ENCODE measurements at regions not wholly inside any gene's neighbourhood (a gene's known extent, or its start where the extent isn't known, plus 50 kb on each side); places are given as distances from the start of the nearest gene placed in this dataset.

- TF ChIP-seq ARNT (IDR thresholded peaks at IDR 0.05) (no peak), CTBP1 (IDR thresholded peaks at IDR 0.05; ENCODE audit: borderline replicate concordance) (no peak), SUZ12 (IDR thresholded peaks at IDR 0.05) (no peak), ELF4 (IDR thresholded peaks at IDR 0.05) (no peak), FOXK2 (IDR thresholded peaks at IDR 0.05) (no peak)
- POLR2A ChIA-PET, result no interaction called here
- CTCF ChIA-PET, result no interaction called here
- DNase-seq (ENCODE audit: extremely low spot score), result no peak
Measured at GRCh38 chr12:86675197-86675596, 419.0 kb upstream of the MGAT4C start.

GRCh38 chr12:86670986-86671385 is 414.8 kb upstream of the MGAT4C start:
- ChIA-PET POLR2A (no interaction called here), CTCF (no interaction called here)
- no peak for DNase-seq (ENCODE audit: extremely low spot score)
- TF ChIP-seq L3MBTL2 (conservative IDR thresholded peaks at IDR 0.05) (no peak), ARNT (IDR thresholded peaks at IDR 0.05) (no peak), NFRKB (IDR thresholded peaks at IDR 0.05) (no peak), ELF4 (IDR thresholded peaks at IDR 0.05) (no peak), TARDBP (IDR thresholded peaks at IDR 0.05) (no peak), HDGF (IDR thresholded peaks at IDR 0.05; ENCODE audit: borderline replicate concordance) (no peak), BHLHE40 (IDR thresholded peaks at IDR 0.05; ENCODE audit: borderline replicate concordance) (no peak), FOXM1 (IDR thresholded peaks at IDR 0.05; ENCODE audit: borderline replicate concordance) (no peak), CTBP1 (IDR thresholded peaks at IDR 0.05; ENCODE audit: borderline replicate concordance) (no peak), SP1 (IDR thresholded peaks at IDR 0.05) (no peak), PKNOX1 (IDR thresholded peaks at IDR 0.05) (no peak), FOXK2 (IDR thresholded peaks at IDR 0.05) (no peak)

- ChIA-PET CTCF (no interaction called here), POLR2A (no interaction called here)
- DNase-seq (ENCODE audit: extremely low spot score), result no peak
- TF ChIP-seq ELF4 (IDR thresholded peaks at IDR 0.05) (no peak), BHLHE40 (IDR thresholded peaks at IDR 0.05; ENCODE audit: borderline replicate concordance) (no peak), TARDBP (IDR thresholded peaks at IDR 0.05) (no peak), CTBP1 (IDR thresholded peaks at IDR 0.05; ENCODE audit: borderline replicate concordance) (no peak), ARNT (IDR thresholded peaks at IDR 0.05) (no peak), NFRKB (IDR thresholded peaks at IDR 0.05) (no peak), FOXM1 (IDR thresholded peaks at IDR 0.05; ENCODE audit: borderline replicate concordance) (no peak), LEF1 (IDR thresholded peaks at IDR 0.05; ENCODE audit: borderline replicate concordance) (no peak), FOXK2 (IDR thresholded peaks at IDR 0.05) (no peak), FOXA1 (IDR thresholded peaks at IDR 0.05) (no peak), PKNOX1 (IDR thresholded peaks at IDR 0.05) (no peak), SP1 (IDR thresholded peaks at IDR 0.05) (no peak), ZNF384 (IDR thresholded peaks at IDR 0.05) (no peak), SUZ12 (IDR thresholded peaks at IDR 0.05) (no peak)
Measured at GRCh38 chr12:86669010-86669409, 412.8 kb upstream of the MGAT4C start.

- TF ChIP-seq FOXM1 (IDR thresholded peaks at IDR 0.05; ENCODE audit: borderline replicate concordance), result no peak
- no peak for TF ChIP-seq PKNOX1 (IDR thresholded peaks at IDR 0.05)
- TF ChIP-seq SUZ12 (IDR thresholded peaks at IDR 0.05), result no peak
- TF ChIP-seq TARDBP (IDR thresholded peaks at IDR 0.05), result no peak
- no peak for TF ChIP-seq NFRKB (IDR thresholded peaks at IDR 0.05)
- no peak for TF ChIP-seq SP1 (IDR thresholded peaks at IDR 0.05)
- TF ChIP-seq HDGF (IDR thresholded peaks at IDR 0.05; ENCODE audit: borderline replicate concordance), result no peak
- no peak for TF ChIP-seq ARNT (IDR thresholded peaks at IDR 0.05)
- TF ChIP-seq CTBP1 (IDR thresholded peaks at IDR 0.05; ENCODE audit: borderline replicate concordance), result no peak
- TF ChIP-seq ELF4 (IDR thresholded peaks at IDR 0.05), result no peak
- TF ChIP-seq L3MBTL2 (conservative IDR thresholded peaks at IDR 0.05), result no peak
- DNase-seq (ENCODE audit: extremely low spot score), result no peak
- ChIA-PET POLR2A (no interaction called here), CTCF (no interaction called here)
Measured at GRCh38 chr12:86666316-86666715, 410.1 kb upstream of the MGAT4C start.

GRCh38 chr12:86663716-86664115 is 407.5 kb upstream of the MGAT4C start:
- CTCF ChIA-PET, result no interaction called here
- TF ChIP-seq NFRKB (IDR thresholded peaks at IDR 0.05) (no peak), SUZ12 (IDR thresholded peaks at IDR 0.05) (no peak), BHLHE40 (IDR thresholded peaks at IDR 0.05; ENCODE audit: borderline replicate concordance) (no peak), CTBP1 (IDR thresholded peaks at IDR 0.05; ENCODE audit: borderline replicate concordance) (no peak), SP1 (IDR thresholded peaks at IDR 0.05) (no peak), LEF1 (IDR thresholded peaks at IDR 0.05; ENCODE audit: borderline replicate concordance) (no peak), PKNOX1 (IDR thresholded peaks at IDR 0.05) (no peak)
- POLR2A ChIA-PET, result no interaction called here
- no peak for DNase-seq (ENCODE audit: extremely low spot score)

- no peak for DNase-seq (ENCODE audit: extremely low spot score)
- POLR2A ChIA-PET, result no interaction called here
- CTCF ChIA-PET, result no interaction called here
- TF ChIP-seq LEF1 (IDR thresholded peaks at IDR 0.05; ENCODE audit: borderline replicate concordance) (no peak), CTBP1 (IDR thresholded peaks at IDR 0.05; ENCODE audit: borderline replicate concordance) (no peak), FOXK2 (IDR thresholded peaks at IDR 0.05) (no peak), TARDBP (IDR thresholded peaks at IDR 0.05) (no peak), NFRKB (IDR thresholded peaks at IDR 0.05) (no peak), FOXA1 (IDR thresholded peaks at IDR 0.05) (no peak), HDGF (IDR thresholded peaks at IDR 0.05; ENCODE audit: borderline replicate concordance) (no peak), L3MBTL2 (conservative IDR thresholded peaks at IDR 0.05) (no peak), FOXM1 (IDR thresholded peaks at IDR 0.05; ENCODE audit: borderline replicate concordance) (no peak)
Measured at GRCh38 chr12:86663173-86663572, 407.0 kb upstream of the MGAT4C start.

Measured in HEK293T (cell line).